HCT116 (cell line): ENCODE measurements at regions not wholly inside any gene's neighbourhood (a gene's known extent, or its start where the extent isn't known, plus 50 kb on each side); places are given as distances from the start of the nearest gene placed in this dataset.

ENCODE experiments used
- ATAC-seq: fragments of 200-7000 bp; cut with Tn5 transposase; 2 replicates; pipeline ENCODE4 v1.9.1; 2020; ENCODE audit warnings: mild to moderate bottlenecking, moderate library complexity
- BruUV-seq: library from RNA; stranded (reverse); fragments of 400-500 nt; replicated peaks from 2 replicates; lab custom pipeline; 2021; lab: Mats Ljungman, UMichigan
- CTCF ChIA-PET: fragments of 300-600 bp; sonication (Branson Sonifier 250); formaldehyde crosslinking; loops from one replicate; lab custom pipeline; 2021; ENCODE audit warnings: antibody characterized with exemption; lab: Charles Lee
- POLR2A ChIA-PET: fragments of 300-600, 350-600 bp; sonication (Branson Sonifier 250); formaldehyde crosslinking; loops from one replicate; lab custom pipeline; 2021; ENCODE audit warnings: antibody characterized with exemption; lab: Charles Lee
- RAD21 ChIA-PET, 2 experiments: fragments of 300-600 bp; sonication (Branson Sonifier 250); formaldehyde crosslinking; loops; one replicate each; lab custom pipeline; 2023; ENCODE audit warnings: low total read pairs in 2 of 2; ENCODE audit not compliant: uncharacterized antibody in 2 of 2, unreplicated experiment in 2 of 2, low non-redundant PET in 1 of 2; lab: Charles Lee
- DNase-seq: peaks from one replicate; pipeline ENCODE4 v3.0.0-alpha.2; 2010; ENCODE audit warnings: low read depth, low spot score
- H2AFZ ChIP-seq: fragments of 200-600 bp; shearing (Covaris generic), sonication (generic); 2 replicates; pipeline ENCODE4 v1.6.1; 2017; ENCODE audit warnings: low read depth, mixed run types, mixed read lengths, antibody characterized with exemption, low read length; ENCODE audit not compliant: poor library complexity, severe bottlenecking
- H3K27ac ChIP-seq: 2 replicates; pipeline ENCODE4 v1.5.1; 2012; ENCODE audit warnings: low read depth, low read length
- H3K27me3 ChIP-seq: fragments of 200-600 bp; sonication (generic); 2 replicates; pipeline ENCODE4 v1.6.1; 2016; ENCODE audit warnings: mixed run types, low read length, mixed read lengths; ENCODE audit not compliant: insufficient read depth
- H3K36me3 ChIP-seq, 2 experiments: fragments of 200-500 bp in 1 of 2; fragments of 200-600 bp in 1 of 2; sonication (Bioruptor generic) in 1 of 2; sonication (generic) in 1 of 2; 2 replicates each; pipeline versions ENCODE4 v1.5.1 to v1.6.1; 2014 to 2016; ENCODE audit warnings: low read length in 2 of 2, inconsistent platforms in 1 of 2, mixed read lengths in 1 of 2, mixed run types in 1 of 2; ENCODE audit not compliant: insufficient read depth in 2 of 2, control insufficient read depth in 1 of 2
- H3K4me1 ChIP-seq, 2 experiments: fragments of 200-600 bp in 1 of 2; sonication (generic) in 1 of 2; 2 replicates each; pipeline versions ENCODE4 v1.5.1 to v1.6.1; 2012 to 2017; ENCODE audit warnings: low read length in 2 of 2, inconsistent platforms in 1 of 2, mild to moderate bottlenecking in 1 of 2, mixed read lengths in 1 of 2, mixed run types in 1 of 2, moderate library complexity in 1 of 2; ENCODE audit not compliant: insufficient read depth in 2 of 2, control insufficient read depth in 1 of 2
- H3K4me2 ChIP-seq: fragments of 200-600 bp; sonication (generic); 2 replicates; pipeline ENCODE4 v1.6.1; 2017; ENCODE audit warnings: mixed run types, low read length, mixed read lengths
- H3K4me3 ChIP-seq, 2 experiments: fragments of 200-600 bp in 1 of 2; sonication (generic) in 1 of 2; replicated peaks in 1 of 2; 2 replicates each; pipeline ENCODE4 v1.5.1; 2011 to 2016; ENCODE audit warnings: low read length in 2 of 2, control low read depth in 1 of 2, low read depth in 1 of 2, mild to moderate bottlenecking in 1 of 2, mixed read lengths in 1 of 2, mixed run types in 1 of 2
- H3K79me2 ChIP-seq: fragments of 200-600 bp; sonication (generic); 2 replicates; pipeline ENCODE4 v1.6.1; 2017; ENCODE audit warnings: mild to moderate bottlenecking, mixed run types, low read length, moderate library complexity, mixed read lengths; ENCODE audit not compliant: insufficient read depth
- H3K9ac ChIP-seq: fragments of 200-600 bp; sonication (generic); 2 replicates; pipeline ENCODE4 v1.6.1; 2016; ENCODE audit warnings: low read length, mixed read lengths
- H3K9me2 ChIP-seq: fragments of 200-600 bp; sonication (generic), shearing (Covaris generic); 2 replicates; pipeline ENCODE4 v1.6.1; 2017; ENCODE audit warnings: mixed run types, mild to moderate bottlenecking, moderate library complexity; ENCODE audit not compliant: insufficient read depth
- H3K9me3 ChIP-seq, 2 experiments: fragments of 200-500 bp in 1 of 2; fragments of 200-600 bp in 1 of 2; sonication (Bioruptor generic) in 1 of 2; sonication (generic) in 1 of 2; 2 replicates each; pipeline ENCODE4 v1.6.1; 2014 to 2017; ENCODE audit warnings: low read length in 2 of 2, mixed read lengths in 2 of 2, inconsistent platforms in 1 of 2, low read depth in 1 of 2, mild to moderate bottlenecking in 1 of 2, mixed run types in 1 of 2, moderate library complexity in 1 of 2; ENCODE audit not compliant: control insufficient read depth in 1 of 2, insufficient read depth in 1 of 2
- H4K20me1 ChIP-seq: fragments of 200-600 bp; sonication (generic), shearing (Covaris generic); 2 replicates; pipeline ENCODE4 v1.6.1; 2017; ENCODE audit warnings: mixed run types, mild to moderate bottlenecking, moderate library complexity; ENCODE audit not compliant: insufficient read depth
- CEBPB ChIP-seq: IDR thresholded peaks from 2 replicates; pipeline ENCODE4 v1.6.1; 2012; ENCODE audit warnings: low read depth
- EZH2 ChIP-seq: fragments of 200-600 bp; sonication (generic); IDR thresholded peaks from 2 replicates; pipeline ENCODE4 v1.6.1; 2017; ENCODE audit warnings: antibody characterized with exemption, mixed run types
- EZH2phosphoT487 ChIP-seq: fragments of 200-600 bp; IDR thresholded peaks from 2 replicates; pipeline ENCODE4 v1.6.1; 2018; ENCODE audit warnings: antibody characterized with exemption, borderline replicate concordance
- POLR2A ChIP-seq: IDR thresholded peaks from 2 replicates; pipeline ENCODE4 v1.7.0; 2011; ENCODE audit warnings: borderline replicate concordance; ENCODE audit not compliant: insufficient read depth, insufficient read length; ENCODE audit errors: extremely low read depth
- POLR2AphosphoS5 ChIP-seq: IDR thresholded peaks from 2 replicates; pipeline ENCODE4 v1.6.1; 2011; ENCODE audit warnings: mild to moderate bottlenecking, low read depth, low read length, moderate library complexity
- TCF7L2 ChIP-seq: IDR thresholded peaks from 2 replicates; pipeline ENCODE4 v1.7.0; 2011; ENCODE audit warnings: borderline replicate concordance, inconsistent platforms; ENCODE audit not compliant: insufficient read depth, insufficient read length; ENCODE audit errors: extremely low read depth
- ZFX ChIP-seq: fragments of 450-650 bp; IDR thresholded peaks from 2 replicates; pipeline ENCODE4 v1.6.1; 2017
- ZNF274 ChIP-seq: fragments of 200-500 bp; sonication (Bioruptor generic); IDR thresholded peaks from 2 replicates; pipeline ENCODE4 v1.6.1; 2014; ENCODE audit warnings: mild to moderate bottlenecking, low read depth, low read length, inconsistent platforms
- intact Hi-C: fragments of 100-400 bp; cut with micrococcal nuclease; formaldehyde crosslinking; loops from 2 replicates; pipeline ENCODE4 v1.10.0; 2022
- TF ChIP-seq, protein P1 (sequence below): IDR thresholded peaks from 2 replicates; pipeline ENCODE4 v1.6.1; 2012
- TF ChIP-seq, protein P2 (sequence below): IDR thresholded peaks from 2 replicates; pipeline ENCODE4 v1.6.1; 2012; ENCODE audit warnings: low read depth
- TF ChIP-seq, protein P3 (sequence below): IDR thresholded peaks from 2 replicates; pipeline ENCODE4 v1.6.1; 2012
- TF ChIP-seq, protein P4 (sequence below): IDR thresholded peaks from 2 replicates; pipeline ENCODE4 v1.6.1; 2011; ENCODE audit warnings: mild to moderate bottlenecking, low read length, moderate library complexity; ENCODE audit not compliant: insufficient replicate concordance; ENCODE audit errors: extremely low read depth
- TF ChIP-seq, protein P5 (sequence below), 3 experiments: fragments of 200-600 bp in 1 of 3; sonication (generic) in 1 of 3; IDR thresholded peaks in 2 of 3; conservative IDR thresholded peaks in 1 of 3; 2 replicates each; pipeline ENCODE4 v1.5.1; 2012 to 2017; ENCODE audit warnings: low read depth in 2 of 3, low read length in 2 of 3, antibody characterized with exemption in 1 of 3, borderline replicate concordance in 1 of 3, control low read depth in 1 of 3, mild to moderate bottlenecking in 1 of 3, mixed read lengths in 1 of 3, mixed run types in 1 of 3, moderate library complexity in 1 of 3; ENCODE audit not compliant: insufficient read depth in 1 of 3

DNA sequence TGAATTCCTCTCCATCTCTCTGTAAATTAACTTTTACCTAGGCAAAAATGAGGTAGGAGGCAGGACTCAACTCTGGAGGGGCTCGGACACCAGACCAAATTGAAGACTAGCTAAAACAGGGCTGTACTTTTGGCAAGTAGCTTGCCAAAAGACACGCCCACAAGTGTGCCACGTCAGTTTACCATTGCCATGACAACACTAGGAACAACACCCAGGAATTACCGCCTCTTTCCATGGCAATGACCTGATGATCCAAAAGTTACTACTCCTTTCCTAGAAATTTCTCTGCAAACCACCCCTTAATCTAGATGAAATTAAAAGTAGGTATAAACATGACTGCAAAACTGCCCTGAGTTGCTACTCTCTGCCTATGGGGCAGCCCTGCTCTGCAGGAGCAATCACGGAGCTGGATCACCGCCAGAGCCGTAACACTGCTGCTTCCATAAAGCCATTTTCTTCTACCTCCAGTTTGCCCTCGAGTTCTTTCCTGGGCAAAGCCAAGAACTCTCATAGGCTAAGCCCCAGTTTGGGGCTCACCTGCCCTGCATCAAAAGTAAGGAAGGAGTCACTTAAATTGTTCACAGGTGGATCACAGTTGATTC, 66.0 kb upstream of the FAM136A start:
- Histone ChIP-seq H3K4me2 (no peak overlapping the region), H3K4me1 (peaks cover 0 to 19% of the 10 kb centered on the region in 2 experiments; a peak in 2 of 4 replicates), H3K9me3 (no peaks in the 10 kb centered on the region), H3K27ac (no peak overlapping the region), H3K36me3 (no peaks in the 10 kb centered on the region), H2AFZ (no peak overlapping the region), H3K9ac (no peak overlapping the region), H3K4me3 (no peak overlapping the region), H3K27me3 (no peaks in the 10 kb centered on the region), H3K9me2 (no peaks in the 10 kb centered on the region), H3K79me2 (no peaks in the 10 kb centered on the region), H4K20me1 (no peaks in the 10 kb centered on the region)
- RAD21 ChIA-PET, result no interaction called here
- TF ChIP-seq, protein P1, sequence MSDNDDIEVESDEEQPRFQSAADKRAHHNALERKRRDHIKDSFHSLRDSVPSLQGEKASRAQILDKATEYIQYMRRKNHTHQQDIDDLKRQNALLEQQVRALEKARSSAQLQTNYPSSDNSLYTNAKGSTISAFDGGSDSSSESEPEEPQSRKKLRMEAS, result no peak
- no peak for TF ChIP-seq EZH2phosphoT487
- TF ChIP-seq TCF7L2, result no peak
- TF ChIP-seq EZH2, result no peak
- no peak for TF ChIP-seq POLR2A
- TF ChIP-seq, protein P2, sequence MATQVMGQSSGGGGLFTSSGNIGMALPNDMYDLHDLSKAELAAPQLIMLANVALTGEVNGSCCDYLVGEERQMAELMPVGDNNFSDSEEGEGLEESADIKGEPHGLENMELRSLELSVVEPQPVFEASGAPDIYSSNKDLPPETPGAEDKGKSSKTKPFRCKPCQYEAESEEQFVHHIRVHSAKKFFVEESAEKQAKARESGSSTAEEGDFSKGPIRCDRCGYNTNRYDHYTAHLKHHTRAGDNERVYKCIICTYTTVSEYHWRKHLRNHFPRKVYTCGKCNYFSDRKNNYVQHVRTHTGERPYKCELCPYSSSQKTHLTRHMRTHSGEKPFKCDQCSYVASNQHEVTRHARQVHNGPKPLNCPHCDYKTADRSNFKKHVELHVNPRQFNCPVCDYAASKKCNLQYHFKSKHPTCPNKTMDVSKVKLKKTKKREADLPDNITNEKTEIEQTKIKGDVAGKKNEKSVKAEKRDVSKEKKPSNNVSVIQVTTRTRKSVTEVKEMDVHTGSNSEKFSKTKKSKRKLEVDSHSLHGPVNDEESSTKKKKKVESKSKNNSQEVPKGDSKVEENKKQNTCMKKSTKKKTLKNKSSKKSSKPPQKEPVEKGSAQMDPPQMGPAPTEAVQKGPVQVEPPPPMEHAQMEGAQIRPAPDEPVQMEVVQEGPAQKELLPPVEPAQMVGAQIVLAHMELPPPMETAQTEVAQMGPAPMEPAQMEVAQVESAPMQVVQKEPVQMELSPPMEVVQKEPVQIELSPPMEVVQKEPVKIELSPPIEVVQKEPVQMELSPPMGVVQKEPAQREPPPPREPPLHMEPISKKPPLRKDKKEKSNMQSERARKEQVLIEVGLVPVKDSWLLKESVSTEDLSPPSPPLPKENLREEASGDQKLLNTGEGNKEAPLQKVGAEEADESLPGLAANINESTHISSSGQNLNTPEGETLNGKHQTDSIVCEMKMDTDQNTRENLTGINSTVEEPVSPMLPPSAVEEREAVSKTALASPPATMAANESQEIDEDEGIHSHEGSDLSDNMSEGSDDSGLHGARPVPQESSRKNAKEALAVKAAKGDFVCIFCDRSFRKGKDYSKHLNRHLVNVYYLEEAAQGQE, result no peak
- no peak for TF ChIP-seq POLR2AphosphoS5
- TF ChIP-seq ZFX, result no peak
- no peak for TF ChIP-seq CEBPB
- TF ChIP-seq ZNF274, result no peak
- TF ChIP-seq, protein P3, sequence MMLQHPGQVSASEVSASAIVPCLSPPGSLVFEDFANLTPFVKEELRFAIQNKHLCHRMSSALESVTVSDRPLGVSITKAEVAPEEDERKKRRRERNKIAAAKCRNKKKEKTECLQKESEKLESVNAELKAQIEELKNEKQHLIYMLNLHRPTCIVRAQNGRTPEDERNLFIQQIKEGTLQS, result no peak
- TF ChIP-seq, protein P4, sequence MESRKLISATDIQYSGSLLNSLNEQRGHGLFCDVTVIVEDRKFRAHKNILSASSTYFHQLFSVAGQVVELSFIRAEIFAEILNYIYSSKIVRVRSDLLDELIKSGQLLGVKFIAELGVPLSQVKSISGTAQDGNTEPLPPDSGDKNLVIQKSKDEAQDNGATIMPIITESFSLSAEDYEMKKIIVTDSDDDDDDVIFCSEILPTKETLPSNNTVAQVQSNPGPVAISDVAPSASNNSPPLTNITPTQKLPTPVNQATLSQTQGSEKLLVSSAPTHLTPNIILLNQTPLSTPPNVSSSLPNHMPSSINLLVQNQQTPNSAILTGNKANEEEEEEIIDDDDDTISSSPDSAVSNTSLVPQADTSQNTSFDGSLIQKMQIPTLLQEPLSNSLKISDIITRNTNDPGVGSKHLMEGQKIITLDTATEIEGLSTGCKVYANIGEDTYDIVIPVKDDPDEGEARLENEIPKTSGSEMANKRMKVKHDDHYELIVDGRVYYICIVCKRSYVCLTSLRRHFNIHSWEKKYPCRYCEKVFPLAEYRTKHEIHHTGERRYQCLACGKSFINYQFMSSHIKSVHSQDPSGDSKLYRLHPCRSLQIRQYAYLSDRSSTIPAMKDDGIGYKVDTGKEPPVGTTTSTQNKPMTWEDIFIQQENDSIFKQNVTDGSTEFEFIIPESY, result no peak
- TF ChIP-seq, protein P5, sequence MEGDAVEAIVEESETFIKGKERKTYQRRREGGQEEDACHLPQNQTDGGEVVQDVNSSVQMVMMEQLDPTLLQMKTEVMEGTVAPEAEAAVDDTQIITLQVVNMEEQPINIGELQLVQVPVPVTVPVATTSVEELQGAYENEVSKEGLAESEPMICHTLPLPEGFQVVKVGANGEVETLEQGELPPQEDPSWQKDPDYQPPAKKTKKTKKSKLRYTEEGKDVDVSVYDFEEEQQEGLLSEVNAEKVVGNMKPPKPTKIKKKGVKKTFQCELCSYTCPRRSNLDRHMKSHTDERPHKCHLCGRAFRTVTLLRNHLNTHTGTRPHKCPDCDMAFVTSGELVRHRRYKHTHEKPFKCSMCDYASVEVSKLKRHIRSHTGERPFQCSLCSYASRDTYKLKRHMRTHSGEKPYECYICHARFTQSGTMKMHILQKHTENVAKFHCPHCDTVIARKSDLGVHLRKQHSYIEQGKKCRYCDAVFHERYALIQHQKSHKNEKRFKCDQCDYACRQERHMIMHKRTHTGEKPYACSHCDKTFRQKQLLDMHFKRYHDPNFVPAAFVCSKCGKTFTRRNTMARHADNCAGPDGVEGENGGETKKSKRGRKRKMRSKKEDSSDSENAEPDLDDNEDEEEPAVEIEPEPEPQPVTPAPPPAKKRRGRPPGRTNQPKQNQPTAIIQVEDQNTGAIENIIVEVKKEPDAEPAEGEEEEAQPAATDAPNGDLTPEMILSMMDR (IDR thresholded peaks at IDR 0.05 in 2 of 3, conservative IDR thresholded peaks at IDR 0.05 in 1 of 3; ENCODE audit: borderline replicate concordance in 1 of 3, insufficient read depth in 1 of 3, low read depth in 2 of 3, low read length in 2 of 3), result no peak
- no TSS peak for BruUV-seq
- intact Hi-C loops, result no loop called here
- POLR2A ChIA-PET, result no interaction called here
- CTCF ChIA-PET, result no interaction called here
- ATAC-seq (0 out of 2 replicates have a peak, but pooled peaks have one; percentile 37), DNase-seq (peak; percentile 15)
